GM18873 (cell line): ENCODE measurements at regions not wholly inside any gene's neighbourhood (a gene's known extent, or its start where the extent isn't known, plus 50 kb on each side); places are given as distances from the start of the nearest gene placed in this dataset.

ENCODE experiments used
- ATAC-seq: cut with Tn5 transposase; IDR thresholded peaks from one replicate; pipeline ENCODE4 v1.9.1; 2021; ENCODE audit warnings: mild to moderate bottlenecking, moderate library complexity, moderate number of reproducible peaks; ENCODE audit not compliant: unreplicated experiment, low FRiP score

GRCh38 chr7:115883629-115884028, 146.9 kb downstream of the TFEC start:
- ATAC-seq, result no peak

- ATAC-seq, result no peak
Measured at GRCh38 chr7:115881476-115881875, 149.1 kb downstream of the TFEC start.

- ATAC-seq, result no peak
Measured at GRCh38 chr7:115879171-115879570, 151.4 kb downstream of the TFEC start.

- no peak for ATAC-seq
Measured at GRCh38 chr7:115869801-115870200, 160.8 kb downstream of the TFEC start.

- no peak for ATAC-seq
Measured at GRCh38 chr7:115869190-115869589, 161.4 kb downstream of the TFEC start.

- no peak for ATAC-seq
Measured at GRCh38 chr7:115868369-115868768, 162.2 kb downstream of the TFEC start.

GRCh38 chr7:115864082-115864481, 166.5 kb downstream of the TFEC start:
- no peak for ATAC-seq

- no peak for ATAC-seq
Measured at GRCh38 chr7:115851291-115851690, 179.3 kb downstream of the TFEC start.

- ATAC-seq, result no peak
Measured at GRCh38 chr7:115850774-115851173, 179.8 kb downstream of the TFEC start.

- ATAC-seq, result no peak
Measured at GRCh38 chr7:115844857-115845256, 185.7 kb downstream of the TFEC start.

GRCh38 chr7:115840702-115841101, 189.9 kb downstream of the TFEC start:
- no peak for ATAC-seq

GRCh38 chr7:115838829-115839228, 191.7 kb downstream of the TFEC start:
- no peak for ATAC-seq

GRCh38 chr7:115831371-115831770, 199.2 kb downstream of the TFEC start:
- ATAC-seq, result no peak

GRCh38 chr7:115827305-115828045, 203.1 kb downstream of the TFEC start:
- ATAC-seq, result no peak

- no peak for ATAC-seq
Measured at GRCh38 chr7:115825456-115826115, 205.0 kb downstream of the TFEC start.

- ATAC-seq, result no peak
Measured at GRCh38 chr7:115822801-115823200, 207.8 kb downstream of the TFEC start.

- no peak for ATAC-seq
Measured at GRCh38 chr7:115822380-115822779, 208.2 kb downstream of the TFEC start.

GRCh38 chr7:115816318-115816974, 214.1 kb downstream of the TFEC start:
- ATAC-seq, result no peak

GRCh38 chr7:115812794-115813193, 217.8 kb downstream of the TFEC start:
- ATAC-seq, result no peak

GRCh38 chr7:115805458-115805857, 225.1 kb downstream of the TFEC start:
- no peak for ATAC-seq

- ATAC-seq, result no peak
Measured at GRCh38 chr7:115802415-115802814, 228.1 kb downstream of the TFEC start.

GRCh38 chr7:115799430-115799829, 231.1 kb downstream of the TFEC start:
- ATAC-seq, result no peak
